ENCODE measurements at regions not wholly inside any gene's neighbourhood (a gene's known extent, or its start where the extent isn't known, plus 50 kb on each side); places are given as distances from the start of the nearest gene placed in this dataset.
"Not testable (repeated sequence)": the region's sequence is repeated elsewhere in the genome, so short reads cannot be mapped to it uniquely, and the experiment has no call there.

- DNase-seq (ENCODE audit: low read depth) = no peak
Observed at GRCh38 chr7:65453341-65454030, 79.8 kb downstream of the ZNF92 start.

GRCh38 chr7:65454469-65454868 is 80.8 kb downstream of the ZNF92 start:
- DNase-seq (ENCODE audit: low read depth) = no peak

GRCh38 chr7:65455050-65455449 is 81.4 kb downstream of the ZNF92 start:
- DNase-seq (ENCODE audit: low read depth) = not testable (repeated sequence)

GRCh38 chr7:65457705-65458104 is 84.0 kb downstream of the ZNF92 start:
- no peak for DNase-seq (ENCODE audit: low read depth)

GRCh38 chr7:65459438-65459837 is 85.8 kb downstream of the ZNF92 start:
- no peak for DNase-seq (ENCODE audit: low read depth)

- DNase-seq (ENCODE audit: low read depth) = no peak
Observed at GRCh38 chr7:65462148-65462716, 88.6 kb downstream of the ZNF92 start.

GRCh38 chr7:65463184-65463583 is 89.5 kb downstream of the ZNF92 start:
- no peak for DNase-seq (ENCODE audit: low read depth)

- not testable (repeated sequence) for DNase-seq (ENCODE audit: low read depth)
Observed at GRCh38 chr7:65469919-65470558, 96.4 kb downstream of the ZNF92 start.

GRCh38 chr7:65471587-65471986 is 97.9 kb downstream of the ZNF92 start:
- DNase-seq (ENCODE audit: low read depth) = no peak

GRCh38 chr7:65475040-65475726 is 101.5 kb downstream of the ZNF92 start:
- no peak for DNase-seq (ENCODE audit: low read depth)

- DNase-seq (ENCODE audit: low read depth) = no peak
Observed at GRCh38 chr7:65475734-65476319, 102.2 kb downstream of the ZNF92 start.

GRCh38 chr7:65477326-65477725 is 103.7 kb downstream of the ZNF92 start:
- peak; percentile 20 for DNase-seq (ENCODE audit: low read depth)

- no peak for DNase-seq (ENCODE audit: low read depth)
Observed at GRCh38 chr7:65489260-65489767, 115.7 kb downstream of the ZNF92 start.

- not testable (repeated sequence) for DNase-seq (ENCODE audit: low read depth)
Observed at GRCh38 chr7:65496697-65497096, 123.0 kb downstream of the ZNF92 start.

GRCh38 chr7:65503434-65504152 is 129.9 kb downstream of the ZNF92 start:
- DNase-seq (ENCODE audit: low read depth) = no peak

- not testable (repeated sequence) for DNase-seq (ENCODE audit: low read depth)
Observed at GRCh38 chr7:65504504-65505319, 131.1 kb downstream of the ZNF92 start.

GRCh38 chr7:65505320-65505633 is 131.6 kb downstream of the ZNF92 start:
- DNase-seq (ENCODE audit: low read depth) = not testable (repeated sequence)

- DNase-seq (ENCODE audit: low read depth) = not testable (repeated sequence)
Observed at GRCh38 chr7:65508581-65509367, 135.1 kb downstream of the ZNF92 start.

- no peak for DNase-seq (ENCODE audit: low read depth)
Observed at GRCh38 chr7:65509368-65510186, 135.9 kb downstream of the ZNF92 start.
